Fibroblast of pulmonary artery (primary cell): ENCODE measurements at regions not wholly inside any gene's neighbourhood (a gene's known extent, or its start where the extent isn't known, plus 50 kb on each side); places are given as distances from the start of the nearest gene placed in this dataset.

Experiments used
- DNase-seq: peaks from one replicate; pipeline ENCODE4 v3.0.0-alpha.2; 2010; ENCODE audit warnings: low read depth
- H3K4me3 ChIP-seq: replicated peaks from 2 replicates; pipeline ENCODE4 v1.5.1; 2011; ENCODE audit warnings: low read depth, mild to moderate bottlenecking, control low read depth, low read length, moderate library complexity
- TF ChIP-seq, protein P1 (sequence below): IDR thresholded peaks from 2 replicates; pipeline ENCODE4 v1.5.1; 2011; ENCODE audit warnings: mild to moderate bottlenecking, control low read depth, low read length, inconsistent platforms; ENCODE audit errors: missing control alignments

DNA sequence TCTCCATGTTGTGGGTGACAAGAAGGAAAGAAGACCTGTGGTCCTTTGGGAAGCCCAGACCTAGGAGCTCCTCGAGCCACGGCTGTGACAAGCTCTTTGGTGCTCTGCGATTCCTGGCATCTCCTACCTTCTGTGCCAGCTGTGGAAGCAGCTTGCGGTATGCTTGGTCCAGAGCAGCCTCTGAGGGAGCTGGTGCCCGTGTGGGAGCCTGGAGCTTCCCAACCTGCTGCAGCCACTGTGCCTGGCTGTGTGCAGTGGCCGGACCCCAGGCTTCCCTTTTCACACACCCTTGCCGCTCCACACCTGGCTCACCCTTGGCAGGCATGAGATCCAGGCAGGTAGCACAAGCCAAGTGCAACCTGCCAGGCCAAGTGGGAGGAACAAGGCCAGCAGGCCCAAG lies 1328.6 kb upstream of the SLC39A10 start:
- TF ChIP-seq, protein P1, sequence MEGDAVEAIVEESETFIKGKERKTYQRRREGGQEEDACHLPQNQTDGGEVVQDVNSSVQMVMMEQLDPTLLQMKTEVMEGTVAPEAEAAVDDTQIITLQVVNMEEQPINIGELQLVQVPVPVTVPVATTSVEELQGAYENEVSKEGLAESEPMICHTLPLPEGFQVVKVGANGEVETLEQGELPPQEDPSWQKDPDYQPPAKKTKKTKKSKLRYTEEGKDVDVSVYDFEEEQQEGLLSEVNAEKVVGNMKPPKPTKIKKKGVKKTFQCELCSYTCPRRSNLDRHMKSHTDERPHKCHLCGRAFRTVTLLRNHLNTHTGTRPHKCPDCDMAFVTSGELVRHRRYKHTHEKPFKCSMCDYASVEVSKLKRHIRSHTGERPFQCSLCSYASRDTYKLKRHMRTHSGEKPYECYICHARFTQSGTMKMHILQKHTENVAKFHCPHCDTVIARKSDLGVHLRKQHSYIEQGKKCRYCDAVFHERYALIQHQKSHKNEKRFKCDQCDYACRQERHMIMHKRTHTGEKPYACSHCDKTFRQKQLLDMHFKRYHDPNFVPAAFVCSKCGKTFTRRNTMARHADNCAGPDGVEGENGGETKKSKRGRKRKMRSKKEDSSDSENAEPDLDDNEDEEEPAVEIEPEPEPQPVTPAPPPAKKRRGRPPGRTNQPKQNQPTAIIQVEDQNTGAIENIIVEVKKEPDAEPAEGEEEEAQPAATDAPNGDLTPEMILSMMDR = no peak
- H3K4me3 ChIP-seq = no peak overlapping the region
- no peak for DNase-seq

DNA sequence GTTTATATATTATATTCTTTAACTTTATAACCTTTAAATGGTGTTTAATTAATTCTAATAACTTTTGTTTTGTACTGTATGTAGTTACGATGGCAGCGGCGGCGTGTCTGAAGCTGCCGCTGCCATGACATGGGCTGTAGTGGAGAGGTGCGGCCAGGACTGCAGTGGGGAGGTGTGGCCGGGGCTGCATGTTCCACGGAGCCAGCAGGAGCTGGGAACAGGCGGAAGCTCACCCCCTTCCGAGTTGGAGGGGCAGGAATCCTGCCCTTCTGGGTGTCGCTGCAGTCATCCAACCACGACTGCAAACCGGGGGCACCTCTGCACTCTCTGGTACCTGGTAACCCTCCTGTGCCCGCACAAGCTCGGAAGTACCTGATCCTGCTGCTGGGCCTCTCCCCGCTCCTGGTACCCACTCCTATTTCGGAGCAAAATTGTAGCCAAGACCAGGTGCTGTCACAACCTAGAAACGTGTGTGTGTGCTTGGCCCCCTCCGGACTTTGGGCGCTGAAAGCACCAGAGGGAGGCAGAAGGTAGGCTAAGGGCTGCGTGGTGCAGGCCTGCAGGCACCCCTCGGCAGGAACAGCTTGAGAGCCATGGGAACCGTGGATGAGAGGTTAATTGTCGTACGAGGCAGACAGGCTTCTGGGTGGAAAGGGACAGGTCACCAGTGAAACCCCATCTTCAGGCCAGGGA lies 1329.7 kb upstream of the SLC39A10 start:
- no peak for DNase-seq
- H3K4me3 ChIP-seq = no peak overlapping the region
- TF ChIP-seq, protein P1 = no peak

DNA sequence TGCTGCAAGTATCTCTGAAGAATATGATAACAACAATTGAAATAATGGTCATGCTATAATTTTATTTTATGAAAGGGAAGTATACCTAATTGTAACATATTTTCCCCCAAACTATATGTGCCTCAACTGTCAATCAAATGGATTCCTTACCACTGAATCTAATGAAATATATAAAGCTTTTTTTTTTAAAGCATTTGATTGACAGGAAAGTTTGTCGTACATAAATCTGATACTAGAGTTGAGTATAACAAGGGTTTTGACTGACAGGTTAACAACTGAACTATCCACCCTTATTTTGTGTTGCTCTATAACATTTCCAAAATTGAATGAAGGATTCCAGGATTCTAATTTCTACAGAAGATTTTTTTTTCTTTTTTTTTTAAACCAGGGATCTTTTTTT lies 1333.3 kb upstream of the SLC39A10 start:
- no peak for DNase-seq
- TF ChIP-seq, protein P1 = no peak
- H3K4me3 ChIP-seq = no peak overlapping the region

DNA sequence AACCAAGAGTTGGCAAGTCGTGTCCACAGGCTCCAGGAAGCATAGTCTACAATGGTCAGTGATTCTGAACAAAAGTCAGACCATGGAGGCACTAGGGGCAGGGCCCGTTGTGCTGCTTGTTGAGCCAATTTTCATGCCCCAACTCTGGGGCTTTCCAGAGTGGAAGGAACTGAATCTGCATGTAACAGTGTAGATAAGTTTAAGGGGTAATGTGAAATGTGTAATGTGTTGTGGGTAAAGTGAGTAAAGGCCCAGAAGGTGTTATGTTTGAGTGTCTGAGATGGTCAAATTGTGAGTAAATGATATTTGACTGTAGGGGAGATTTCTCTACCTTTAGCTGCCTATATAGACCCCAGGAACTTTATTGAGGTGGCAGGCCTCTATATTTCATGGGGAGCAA lies 1336.5 kb upstream of the SLC39A10 start:
- TF ChIP-seq, protein P1 = no peak
- no peak overlapping the region for H3K4me3 ChIP-seq
- DNase-seq = no peak

DNA sequence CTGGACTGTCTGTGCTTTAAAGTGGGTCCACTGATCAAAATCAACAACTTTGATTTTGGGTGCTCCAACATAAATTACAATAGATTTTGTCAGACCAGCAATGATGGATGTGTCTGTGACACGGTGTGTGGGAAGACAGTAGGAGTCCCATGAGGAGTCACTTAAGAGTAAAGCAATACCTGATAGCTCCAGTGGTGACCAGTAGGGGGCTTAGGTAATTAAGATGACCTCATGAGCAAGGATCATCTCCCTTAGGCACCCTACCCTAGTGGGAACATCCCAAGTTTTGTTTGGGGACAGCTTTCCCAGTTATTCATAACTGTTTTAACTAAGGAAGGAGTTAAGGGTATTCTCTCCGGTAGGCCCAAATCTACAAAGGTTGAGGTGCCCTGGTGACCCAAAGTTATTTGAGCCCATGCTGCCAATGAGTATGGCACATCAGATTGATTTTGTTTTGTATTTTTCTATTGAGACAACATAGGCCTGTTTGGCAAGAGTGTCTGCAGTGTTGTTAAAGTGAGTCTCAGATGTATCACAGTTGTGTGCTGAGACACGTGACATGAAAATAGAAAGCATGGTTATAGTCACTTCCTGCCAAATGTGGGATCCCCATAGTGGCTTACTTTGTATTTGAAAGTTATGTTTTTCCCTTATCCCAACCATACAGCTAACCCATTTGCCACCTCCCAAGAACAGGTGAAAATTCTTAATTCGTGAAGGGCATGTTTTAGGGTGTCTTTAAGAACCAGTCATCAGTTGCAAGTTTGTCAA lies 1337.6 kb upstream of the SLC39A10 start:
- H3K4me3 ChIP-seq = no peak overlapping the region
- TF ChIP-seq, protein P1 = no peak
- no peak for DNase-seq

DNA sequence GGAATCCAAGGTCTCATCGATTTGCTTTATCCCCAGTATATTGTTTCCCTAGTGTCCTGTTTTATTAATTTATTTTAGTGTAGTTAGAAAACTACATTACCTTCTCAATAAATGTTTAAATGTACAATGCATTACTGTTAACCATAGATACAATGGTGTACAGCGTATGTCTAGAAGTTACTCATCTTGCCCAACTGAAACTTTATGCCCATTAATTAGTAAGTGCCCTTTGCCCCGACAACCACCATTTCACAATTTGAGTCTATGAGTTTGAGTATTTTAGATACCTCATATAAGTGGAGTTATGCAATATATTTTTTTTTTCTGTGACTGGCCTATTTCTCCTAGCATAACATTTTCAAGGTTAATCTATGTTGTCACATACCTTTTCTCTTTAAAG lies 1343.0 kb upstream of the SLC39A10 start:
- TF ChIP-seq, protein P1 = no peak
- DNase-seq = no peak
- H3K4me3 ChIP-seq = no peak overlapping the region
